IPS DF 6.9 (cell line): ENCODE measurements at regions not wholly inside any gene's neighbourhood (a gene's known extent, or its start where the extent isn't known, plus 50 kb on each side); places are given as distances from the start of the nearest gene placed in this dataset.

Experiments used
- DNase-seq: peaks from one replicate; pipeline ENCODE4 v3.0.0-alpha.2; 2013; ENCODE audit warnings: low read depth, low spot score
- H3K27ac ChIP-seq: one replicate; pipeline ENCODE4 v1.5.1; 2013; ENCODE audit warnings: low read length, control low read depth
- H3K27me3 ChIP-seq: 2 replicates; pipeline ENCODE4 v1.6.1; 2013; ENCODE audit warnings: mild to moderate bottlenecking, low read length; ENCODE audit not compliant: control insufficient read depth, insufficient read depth
- H3K36me3 ChIP-seq: 2 replicates; pipeline ENCODE4 v1.6.1; 2013; ENCODE audit warnings: low read length; ENCODE audit not compliant: control insufficient read depth, insufficient read depth
- H3K4me1 ChIP-seq: 2 replicates; pipeline ENCODE4 v1.6.1; 2013; ENCODE audit warnings: low read length; ENCODE audit not compliant: control insufficient read depth, insufficient read depth
- H3K4me3 ChIP-seq: 2 replicates; pipeline ENCODE4 v1.5.1; 2013; ENCODE audit warnings: mild to moderate bottlenecking, low read length
- H3K9me3 ChIP-seq: 2 replicates; pipeline ENCODE4 v1.6.1; 2013; ENCODE audit warnings: low read length, inconsistent platforms; ENCODE audit not compliant: control insufficient read depth, insufficient read depth
- WGBS: extraction: QIAGEN DNeasy Blood & Tissue Kit; methylation state at CpG from one replicate; pipeline ENCODE4 v1.1.7; 2013; ENCODE audit warnings: mixed read lengths, missing lambda C conversion rate; ENCODE audit not compliant: insufficient read length, insufficient coverage; 5-methylcytosine and 5-hydroxymethylcytosine counted together

GRCh38 chr6:56347526-56347925 lies 100.1 kb upstream of the COL21A1 start:
- DNase-seq = no peak
- H3K36me3 ChIP-seq = no peaks in the 10 kb centered on the region
- H3K27ac ChIP-seq = no peak overlapping the region
- no peaks in the 10 kb centered on the region for H3K9me3 ChIP-seq
- 0 out of 2 replicates have a peak, but pooled peaks cover 3% of the 10 kb centered on the region for H3K4me1 ChIP-seq
- H3K27me3 ChIP-seq = no peaks in the 10 kb centered on the region
- no peak overlapping the region for H3K4me3 ChIP-seq

DNA sequence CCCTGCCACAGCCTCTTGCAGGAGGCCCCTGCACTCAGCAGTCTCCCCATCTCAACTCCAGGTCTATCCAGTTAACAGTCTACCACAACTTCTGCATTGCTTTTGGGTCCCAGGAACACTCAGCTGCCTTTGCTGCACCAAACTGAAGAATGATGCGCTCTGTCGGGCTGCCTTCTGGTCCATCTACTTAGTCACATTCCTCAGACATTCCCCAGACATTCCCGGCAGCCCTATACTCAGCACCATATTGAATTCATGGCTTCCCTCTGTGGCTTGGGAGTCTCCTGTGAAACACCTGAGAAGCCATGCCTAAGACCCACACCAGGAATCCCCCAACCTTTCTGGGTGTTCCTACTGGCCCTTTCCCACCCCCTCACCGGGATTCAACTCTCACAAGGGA lies 99.6 kb upstream of the COL21A1 start:
- no peak overlapping the region for H3K27ac ChIP-seq
- H3K4me1 ChIP-seq = 0 out of 2 replicates have a peak, but pooled peaks cover 3% of the 10 kb centered on the region
- no peaks in the 10 kb centered on the region for H3K9me3 ChIP-seq
- WGBS = no CpG with 5 or more reads among the region's 4 CpGs
- H3K36me3 ChIP-seq = no peaks in the 10 kb centered on the region
- H3K27me3 ChIP-seq = no peaks in the 10 kb centered on the region
- H3K4me3 ChIP-seq = no peak overlapping the region
- no peak for DNase-seq

GRCh38 chr6:56345376-56345995 lies 98.1 kb upstream of the COL21A1 start:
- Histone ChIP-seq H3K4me1 (0 out of 2 replicates have a peak, but pooled peaks cover 3% of the 10 kb centered on the region), H3K4me3 (no peak overlapping the region), H3K27me3 (no peaks in the 10 kb centered on the region), H3K27ac (no peak overlapping the region), H3K36me3 (no peaks in the 10 kb centered on the region), H3K9me3 (no peaks in the 10 kb centered on the region)
- DNase-seq = no peak
- WGBS = no CpG with 5 or more reads among the region's 6 CpGs

GRCh38 chr6:56343295-56343694 lies 95.9 kb upstream of the COL21A1 start:
- Histone ChIP-seq H3K4me1 (0 out of 2 replicates have a peak, but pooled peaks cover 3% of the 10 kb centered on the region), H3K36me3 (no peaks in the 10 kb centered on the region), H3K4me3 (no peak overlapping the region), H3K27me3 (no peaks in the 10 kb centered on the region), H3K9me3 (no peaks in the 10 kb centered on the region), H3K27ac (no peak overlapping the region)
- DNase-seq = no peak
- WGBS = no CpG with 5 or more reads among the region's 2 CpGs

DNA sequence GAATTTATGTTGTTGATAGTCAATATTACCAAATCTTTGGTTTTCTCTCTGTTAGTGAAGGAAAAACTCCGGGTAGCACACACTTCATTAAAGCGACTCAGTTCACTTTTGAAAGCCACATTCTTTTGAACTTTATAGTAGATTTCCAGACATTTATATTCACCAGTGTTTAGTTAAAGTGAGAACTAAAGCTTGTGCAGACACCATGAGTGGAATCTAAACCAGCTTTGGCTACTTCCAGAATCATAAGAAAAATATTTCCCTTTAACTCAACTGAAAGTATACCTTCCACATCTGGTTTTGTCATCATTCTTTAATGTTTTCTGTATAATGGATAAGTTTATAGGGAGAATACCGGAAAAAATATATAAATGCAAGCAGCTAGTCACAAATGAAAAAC lies 92.1 kb upstream of the COL21A1 start:
- Histone ChIP-seq H3K4me1 (no peaks in the 10 kb centered on the region), H3K9me3 (no peaks in the 10 kb centered on the region), H3K27ac (no peak overlapping the region), H3K4me3 (no peak overlapping the region), H3K36me3 (no peaks in the 10 kb centered on the region), H3K27me3 (no peaks in the 10 kb centered on the region)
- WGBS = no CpG with 5 or more reads among the region's 3 CpGs
- no peak for DNase-seq

GRCh38 chr6:56335726-56336125 lies 88.3 kb upstream of the COL21A1 start:
- no peak overlapping the region for H3K27ac ChIP-seq
- H3K4me3 ChIP-seq = no peak overlapping the region
- WGBS = no CpG with 5 or more reads among the region's 1 CpG
- no peaks in the 10 kb centered on the region for H3K27me3 ChIP-seq
- no peaks in the 10 kb centered on the region for H3K4me1 ChIP-seq
- H3K9me3 ChIP-seq = no peaks in the 10 kb centered on the region
- H3K36me3 ChIP-seq = no peaks in the 10 kb centered on the region
- DNase-seq = no peak

GRCh38 chr6:56334937-56335336 lies 87.6 kb upstream of the COL21A1 start:
- DNase-seq = no peak
- WGBS = no CpG with 5 or more reads among the region's 1 CpG
- Histone ChIP-seq H3K4me3 (no peak overlapping the region), H3K27me3 (no peaks in the 10 kb centered on the region), H3K4me1 (no peaks in the 10 kb centered on the region), H3K36me3 (no peaks in the 10 kb centered on the region), H3K9me3 (no peaks in the 10 kb centered on the region), H3K27ac (no peak overlapping the region)

DNA sequence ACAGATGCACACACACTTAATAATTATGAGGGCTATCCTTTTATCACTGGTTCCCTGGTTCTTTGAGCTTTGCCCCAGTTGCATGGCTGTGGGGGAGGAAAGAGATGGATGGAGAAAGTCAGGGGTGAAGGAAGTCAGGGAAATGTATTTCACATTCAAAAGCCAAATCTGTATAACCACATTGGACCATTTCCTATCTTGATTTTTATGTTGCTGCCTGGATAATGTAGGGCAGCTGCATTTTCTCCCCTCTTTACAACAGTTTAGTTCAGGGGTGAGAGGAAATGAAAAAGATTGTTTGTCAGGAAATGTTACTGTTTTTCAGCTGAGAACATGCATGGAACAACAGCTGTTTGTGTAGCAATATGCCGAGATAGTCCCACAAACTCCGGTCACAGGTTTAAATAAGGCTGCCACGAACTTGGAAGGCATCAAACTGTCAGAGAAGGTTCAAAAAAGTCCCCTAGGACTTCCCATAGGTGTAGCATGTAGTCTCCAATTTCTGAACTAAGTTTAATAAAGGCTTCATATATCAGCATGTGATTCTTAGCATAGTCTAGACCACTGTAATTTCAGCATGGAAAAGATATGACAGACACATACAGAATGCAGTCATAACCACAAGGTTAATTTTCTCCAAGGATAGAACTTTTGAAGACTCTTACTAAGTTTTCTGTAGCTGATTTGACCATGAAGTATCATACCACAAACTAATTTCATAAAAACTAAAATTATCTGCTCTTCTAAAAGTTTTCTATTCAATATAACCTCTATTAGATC lies 82.1 kb upstream of the COL21A1 start:
- WGBS = no CpG with 5 or more reads among the region's 3 CpGs
- no peak for DNase-seq
- no peak overlapping the region for H3K4me3 ChIP-seq
- H3K9me3 ChIP-seq = no peaks in the 10 kb centered on the region
- H3K36me3 ChIP-seq = no peaks in the 10 kb centered on the region
- H3K27ac ChIP-seq = no peak overlapping the region
- no peaks in the 10 kb centered on the region for H3K4me1 ChIP-seq
- no peaks in the 10 kb centered on the region for H3K27me3 ChIP-seq

GRCh38 chr6:56328728-56329090 lies 81.3 kb upstream of the COL21A1 start:
- no peak overlapping the region for H3K4me3 ChIP-seq
- WGBS = no CpG with 5 or more reads among the region's 5 CpGs
- H3K4me1 ChIP-seq = no peaks in the 10 kb centered on the region
- H3K9me3 ChIP-seq = no peaks in the 10 kb centered on the region
- no peak overlapping the region for H3K27ac ChIP-seq
- no peaks in the 10 kb centered on the region for H3K27me3 ChIP-seq
- no peak for DNase-seq
- no peaks in the 10 kb centered on the region for H3K36me3 ChIP-seq

GRCh38 chr6:56327946-56328727 lies 80.8 kb upstream of the COL21A1 start:
- no peak overlapping the region for H3K27ac ChIP-seq
- no peaks in the 10 kb centered on the region for H3K4me1 ChIP-seq
- no peak overlapping the region for H3K4me3 ChIP-seq
- H3K36me3 ChIP-seq = no peaks in the 10 kb centered on the region
- H3K27me3 ChIP-seq = no peaks in the 10 kb centered on the region
- WGBS = no CpG with 5 or more reads among the region's 3 CpGs
- H3K9me3 ChIP-seq = no peaks in the 10 kb centered on the region
- DNase-seq = no peak
